ENCODE measurements at regions not wholly inside any gene's neighbourhood (a gene's known extent, or its start where the extent isn't known, plus 50 kb on each side); places are given as distances from the start of the nearest gene placed in this dataset.

DNA sequence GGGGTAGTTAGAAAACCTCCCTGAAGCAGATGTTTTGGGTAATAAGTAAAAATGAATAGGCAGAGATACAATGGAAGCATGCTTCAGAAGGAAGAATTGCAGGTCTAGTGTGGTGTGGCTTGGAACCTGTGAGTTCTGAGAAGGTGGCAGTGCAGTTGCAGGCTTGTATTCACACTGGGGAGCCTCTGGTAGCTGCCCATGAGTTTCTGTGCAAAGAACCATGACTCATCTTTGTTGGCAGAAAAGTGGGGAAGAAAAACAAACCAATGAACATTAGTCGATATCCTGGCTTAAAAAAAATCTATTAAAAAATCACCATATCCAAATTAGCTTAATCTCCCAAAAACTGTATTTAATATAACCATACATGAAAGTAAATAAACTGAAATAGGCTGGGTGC lies 232.6 kb downstream of the FAT3 start:
- TF ChIP-seq, protein P1, sequence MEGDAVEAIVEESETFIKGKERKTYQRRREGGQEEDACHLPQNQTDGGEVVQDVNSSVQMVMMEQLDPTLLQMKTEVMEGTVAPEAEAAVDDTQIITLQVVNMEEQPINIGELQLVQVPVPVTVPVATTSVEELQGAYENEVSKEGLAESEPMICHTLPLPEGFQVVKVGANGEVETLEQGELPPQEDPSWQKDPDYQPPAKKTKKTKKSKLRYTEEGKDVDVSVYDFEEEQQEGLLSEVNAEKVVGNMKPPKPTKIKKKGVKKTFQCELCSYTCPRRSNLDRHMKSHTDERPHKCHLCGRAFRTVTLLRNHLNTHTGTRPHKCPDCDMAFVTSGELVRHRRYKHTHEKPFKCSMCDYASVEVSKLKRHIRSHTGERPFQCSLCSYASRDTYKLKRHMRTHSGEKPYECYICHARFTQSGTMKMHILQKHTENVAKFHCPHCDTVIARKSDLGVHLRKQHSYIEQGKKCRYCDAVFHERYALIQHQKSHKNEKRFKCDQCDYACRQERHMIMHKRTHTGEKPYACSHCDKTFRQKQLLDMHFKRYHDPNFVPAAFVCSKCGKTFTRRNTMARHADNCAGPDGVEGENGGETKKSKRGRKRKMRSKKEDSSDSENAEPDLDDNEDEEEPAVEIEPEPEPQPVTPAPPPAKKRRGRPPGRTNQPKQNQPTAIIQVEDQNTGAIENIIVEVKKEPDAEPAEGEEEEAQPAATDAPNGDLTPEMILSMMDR (IDR thresholded peaks at IDR 0.05) = no peak
- no peak for TF ChIP-seq POLR2AphosphoS5 (IDR thresholded peaks at IDR 0.05)
- no peak for TF ChIP-seq POLR2A (IDR thresholded peaks at IDR 0.05)
- TF ChIP-seq EP300 (IDR thresholded peaks at IDR 0.05) = no peak

All from stomach (tissue), 4 donors.